GM21367 (cell line): ENCODE measurements at regions not wholly inside any gene's neighbourhood (a gene's known extent, or its start where the extent isn't known, plus 50 kb on each side); places are given as distances from the start of the nearest gene placed in this dataset.
"Not testable (repeated sequence)": the region's sequence is repeated elsewhere in the genome, so short reads cannot be mapped to it uniquely, and the experiment has no call there.

ENCODE experiments used
- ATAC-seq: cut with Tn5 transposase; IDR thresholded peaks from one replicate; pipeline ENCODE4 v1.9.1; 2021; ENCODE audit not compliant: unreplicated experiment

- no peak for ATAC-seq
These were observed 85.3 kb upstream of the RALGAPA2 start for GRCh38 chr20:20797521-20798310.

- ATAC-seq = no peak
These were observed 84.5 kb upstream of the RALGAPA2 start for GRCh38 chr20:20796766-20797440.

GRCh38 chr20:20795721-20796120, 83.3 kb upstream of the RALGAPA2 start:
- ATAC-seq = no peak

- ATAC-seq = no peak
These were observed 82.7 kb upstream of the RALGAPA2 start for GRCh38 chr20:20795119-20795518.

DNA sequence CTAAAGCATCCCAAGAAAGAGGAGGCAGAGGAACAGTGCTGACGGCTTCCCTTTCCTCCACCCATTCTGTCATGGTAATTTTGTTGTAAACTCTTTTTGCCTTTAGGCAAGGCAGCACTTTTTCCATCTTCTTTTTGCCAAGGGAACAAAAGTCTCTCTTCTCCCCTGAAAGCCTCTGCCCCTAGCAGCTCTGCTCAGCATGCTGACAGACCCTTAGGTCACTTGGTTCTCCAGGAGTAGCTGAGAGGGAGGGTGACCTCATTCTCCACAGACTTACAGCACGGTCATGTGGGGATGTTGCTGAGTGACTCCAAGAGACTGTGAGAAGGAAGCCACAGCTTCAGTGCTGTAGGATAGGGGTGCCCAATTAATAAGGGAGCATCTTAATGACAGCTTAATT, 81.1 kb upstream of the RALGAPA2 start:
- ATAC-seq = no peak

DNA sequence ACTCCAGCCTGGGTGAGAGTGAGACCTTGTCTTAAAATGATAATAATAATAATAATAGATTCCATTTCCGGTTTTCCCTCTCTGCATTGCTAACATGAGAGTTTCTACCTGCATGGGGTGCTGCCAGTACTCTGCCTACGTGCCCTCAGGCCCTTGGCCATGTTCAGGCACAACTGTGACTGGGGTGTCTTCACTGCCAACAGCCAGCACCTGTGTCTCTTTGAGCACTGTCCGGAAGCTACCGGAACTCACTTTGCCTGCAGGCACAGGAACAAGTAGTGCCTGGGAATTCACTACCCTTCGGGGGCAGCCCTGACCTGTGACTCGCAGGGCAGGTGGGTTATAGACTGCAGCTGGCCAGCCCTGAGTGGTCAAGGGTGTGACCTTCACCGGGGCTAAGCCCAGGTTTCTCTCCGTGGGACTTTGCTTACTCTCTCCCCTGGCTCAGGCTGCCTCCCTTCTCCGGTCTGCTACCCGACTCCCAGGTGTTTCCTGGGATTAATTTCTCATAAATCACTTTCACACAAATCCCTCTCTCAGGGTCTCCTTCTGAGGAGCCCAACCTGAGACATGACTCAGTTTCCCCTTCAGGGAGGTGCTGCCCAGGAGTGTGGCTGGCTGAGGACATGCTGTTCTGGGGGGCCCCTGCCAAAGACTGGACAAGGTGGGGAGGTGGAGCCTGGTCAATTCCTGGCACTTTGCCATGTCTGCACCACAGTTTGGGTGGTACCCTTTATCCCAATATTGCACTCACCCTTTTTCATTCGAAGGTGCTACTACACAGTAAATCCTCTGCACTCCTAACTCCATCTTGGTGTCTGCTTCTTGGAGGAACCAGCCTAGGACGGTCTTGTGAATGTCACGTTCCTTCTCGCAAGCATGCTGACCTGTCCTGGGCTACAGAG, 79.5 kb upstream of the RALGAPA2 start:
- ATAC-seq = no peak

GRCh38 chr20:20788308-20788707, 75.9 kb upstream of the RALGAPA2 start:
- no peak for ATAC-seq

DNA sequence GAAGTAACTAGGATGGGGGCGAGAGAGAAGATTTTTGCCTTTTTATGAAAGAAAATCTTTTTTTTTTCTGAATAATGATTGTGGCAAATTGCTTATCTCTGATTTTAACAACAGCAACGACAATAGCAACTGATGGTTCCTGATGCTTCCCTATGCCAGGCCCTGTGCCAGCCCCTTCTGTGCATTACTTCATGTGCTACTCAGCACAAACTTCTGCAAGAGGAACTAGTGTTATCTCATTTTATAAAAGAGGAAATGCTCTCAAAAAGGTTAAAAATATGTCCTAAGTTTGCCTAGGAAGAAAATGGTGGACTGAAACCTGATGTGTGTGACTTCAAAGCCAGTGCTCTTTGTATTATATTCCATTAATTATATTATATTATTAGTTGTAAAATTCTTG, 74.0 kb upstream of the RALGAPA2 start:
- no peak for ATAC-seq

GRCh38 chr20:20785226-20785625, 72.8 kb upstream of the RALGAPA2 start:
- no peak for ATAC-seq

GRCh38 chr20:20784450-20784849, 72.0 kb upstream of the RALGAPA2 start:
- ATAC-seq = not testable (repeated sequence)

- no peak for ATAC-seq
These were observed 71.0 kb upstream of the RALGAPA2 start for GRCh38 chr20:20783450-20783849.

DNA sequence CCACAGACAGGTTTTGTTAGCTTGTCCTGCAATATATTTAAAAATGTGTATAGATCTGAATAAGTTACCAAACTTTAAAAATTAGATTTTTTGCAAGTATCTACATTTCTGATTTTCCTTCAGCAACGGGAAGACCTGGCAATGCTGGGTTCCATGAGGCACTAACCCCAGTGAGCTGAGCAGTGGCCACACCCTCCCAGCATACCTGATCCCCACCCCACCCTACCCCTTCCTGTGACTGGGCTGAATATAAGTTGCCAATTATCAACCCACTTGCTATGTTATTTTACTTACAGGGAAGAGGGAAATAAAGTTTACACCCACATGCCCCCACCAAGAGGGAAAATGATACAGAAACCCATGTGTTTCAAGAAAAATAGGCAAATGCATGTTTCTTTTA, 70.3 kb upstream of the RALGAPA2 start:
- ATAC-seq = no peak

GRCh38 chr20:20782231-20782630, 69.8 kb upstream of the RALGAPA2 start:
- ATAC-seq = no peak

DNA sequence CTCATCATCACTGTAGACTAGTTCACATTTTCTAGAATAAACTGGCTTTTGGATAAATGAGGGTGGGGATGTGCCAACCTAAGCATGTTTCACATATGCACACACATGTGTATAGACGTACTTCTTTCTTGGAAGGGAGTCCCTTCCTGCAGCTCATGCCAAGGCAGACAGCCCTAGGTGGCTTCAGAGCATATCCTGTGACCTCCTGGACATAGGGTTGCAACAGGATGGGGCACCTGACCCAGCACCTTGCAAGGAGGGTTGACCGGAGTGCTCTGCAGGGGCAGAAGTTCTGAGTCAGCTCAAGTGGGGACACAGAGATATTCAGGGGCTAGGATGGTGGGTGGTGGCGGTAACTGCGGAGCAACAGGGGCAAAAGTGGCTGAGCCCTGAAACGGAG, 68.6 kb upstream of the RALGAPA2 start:
- no peak for ATAC-seq

DNA sequence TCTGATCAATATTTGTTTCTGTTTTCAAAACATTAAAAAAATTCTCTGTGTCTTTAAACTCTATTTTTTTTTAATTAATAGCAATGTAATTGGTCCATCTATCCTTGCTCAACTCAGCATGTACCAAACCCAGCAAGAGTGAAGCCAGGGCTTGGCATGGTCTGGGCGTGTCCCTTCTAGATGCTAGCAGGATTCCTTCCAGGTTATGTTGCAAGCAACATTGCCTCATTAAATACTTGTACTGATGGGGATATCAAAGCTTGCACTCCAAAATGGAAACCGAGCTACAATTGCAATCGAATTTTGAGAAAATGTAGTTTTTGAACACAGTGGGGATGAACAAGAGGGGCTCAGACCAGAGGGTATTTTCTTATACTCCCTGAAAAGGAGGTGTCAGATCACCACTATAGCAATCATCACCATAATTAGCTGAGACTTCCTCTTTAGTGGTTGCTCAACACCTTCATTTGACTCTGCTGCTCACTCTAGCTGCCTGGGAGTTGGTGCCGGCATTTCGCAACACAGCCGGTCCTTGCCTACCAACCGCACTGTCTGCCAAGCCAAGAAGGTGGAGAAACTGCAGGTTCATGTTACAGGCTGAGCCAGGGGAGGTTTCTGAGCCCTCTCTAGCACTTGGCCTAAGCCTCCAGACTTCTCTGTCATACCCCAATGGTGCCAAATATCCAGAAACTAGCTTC, 67.8 kb upstream of the RALGAPA2 start:
- ATAC-seq = no peak

- no peak for ATAC-seq
These were observed 66.2 kb upstream of the RALGAPA2 start for GRCh38 chr20:20778676-20779075.

DNA sequence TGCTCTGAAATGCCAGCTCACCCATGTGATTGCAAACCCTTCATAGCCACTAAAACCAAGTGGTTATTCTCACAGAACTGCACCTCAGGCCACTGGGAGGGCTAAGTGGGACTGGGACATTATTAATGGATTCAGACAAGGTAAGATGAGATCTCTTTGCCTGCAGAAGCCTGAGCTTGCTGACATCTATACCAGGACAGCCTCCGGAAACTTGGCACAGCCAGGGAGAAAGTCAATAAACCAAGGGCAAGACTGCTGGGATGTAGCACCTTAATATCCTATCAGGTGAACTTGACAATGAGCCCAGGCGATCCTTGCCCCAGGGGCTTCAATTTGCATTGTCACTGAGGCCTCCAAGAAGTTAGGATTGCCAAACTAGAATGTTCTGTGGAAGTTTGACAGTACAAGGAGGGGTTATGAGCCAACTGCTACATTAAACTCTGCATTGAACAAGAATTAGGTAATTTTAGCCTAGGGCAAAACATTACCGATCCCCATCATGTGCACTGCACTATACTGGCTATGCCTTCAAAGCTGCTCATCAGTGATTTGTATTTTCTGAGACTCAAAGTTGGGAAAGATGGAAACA, 60.1 kb upstream of the RALGAPA2 start:
- ATAC-seq = no peak

GRCh38 chr20:20768202-20768815, 55.9 kb upstream of the RALGAPA2 start:
- ATAC-seq = no peak

DNA sequence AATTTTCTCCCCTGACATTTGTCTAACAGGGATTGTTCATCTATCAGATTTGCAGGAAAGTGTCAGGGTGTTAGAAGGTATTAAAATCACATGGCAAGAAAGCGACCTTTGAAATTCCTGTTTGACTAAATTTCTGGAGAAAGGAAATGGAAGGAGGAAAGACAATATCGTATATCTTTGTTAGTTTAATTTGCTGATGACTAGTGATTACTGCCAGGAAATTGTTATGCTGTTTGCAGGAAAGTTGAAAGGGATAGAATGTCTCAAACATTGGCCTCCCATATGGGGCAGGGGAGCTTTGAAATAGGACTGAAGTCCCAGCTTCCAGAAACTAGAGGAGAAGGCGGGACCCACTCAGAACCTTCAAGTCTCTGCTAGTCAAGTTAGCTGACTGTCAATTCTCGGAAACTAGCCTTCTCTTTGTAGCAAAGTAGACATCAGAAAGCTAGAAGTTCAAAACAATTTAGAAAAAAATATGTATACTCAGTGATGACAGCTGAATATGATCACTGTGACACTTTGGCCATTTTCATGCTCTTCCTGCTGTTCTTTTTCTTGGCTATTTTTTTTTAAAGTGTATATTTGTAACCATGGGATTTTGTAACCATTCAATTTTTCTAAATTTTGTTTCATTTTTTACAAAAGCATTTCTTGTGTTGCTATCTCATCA, 53.4 kb upstream of the RALGAPA2 start:
- no peak for ATAC-seq

DNA sequence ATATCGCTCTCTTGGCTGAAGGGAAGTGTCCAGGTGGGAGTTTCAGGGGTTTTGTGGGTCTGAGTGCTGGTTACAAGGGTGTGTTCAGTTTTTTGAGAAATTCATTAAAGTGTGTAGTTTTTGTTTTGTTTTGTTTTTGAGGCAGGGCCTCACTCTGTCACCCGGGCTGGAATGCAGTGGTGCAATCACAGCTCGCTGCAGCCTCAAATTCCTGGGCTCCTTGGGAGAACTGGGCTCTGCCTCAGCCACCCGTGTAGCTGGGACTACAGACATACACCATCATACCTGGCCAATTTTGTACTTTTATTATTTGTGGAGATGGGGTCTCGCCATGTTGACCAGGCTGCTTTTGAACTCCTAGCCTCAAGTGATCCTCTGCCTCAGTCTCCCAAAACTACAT, 51.2 kb upstream of the RALGAPA2 start:
- no peak for ATAC-seq
